Suppressor macrophage (primary cell): ENCODE measurements at regions not wholly inside any gene's neighbourhood (a gene's known extent, or its start where the extent isn't known, plus 50 kb on each side); places are given as distances from the start of the nearest gene placed in this dataset.

Experiments used
- DNase-seq, 4 experiments: peaks; one replicate each; pipeline ENCODE4 v3.0.0-alpha.2; 2020 to 2022

DNA sequence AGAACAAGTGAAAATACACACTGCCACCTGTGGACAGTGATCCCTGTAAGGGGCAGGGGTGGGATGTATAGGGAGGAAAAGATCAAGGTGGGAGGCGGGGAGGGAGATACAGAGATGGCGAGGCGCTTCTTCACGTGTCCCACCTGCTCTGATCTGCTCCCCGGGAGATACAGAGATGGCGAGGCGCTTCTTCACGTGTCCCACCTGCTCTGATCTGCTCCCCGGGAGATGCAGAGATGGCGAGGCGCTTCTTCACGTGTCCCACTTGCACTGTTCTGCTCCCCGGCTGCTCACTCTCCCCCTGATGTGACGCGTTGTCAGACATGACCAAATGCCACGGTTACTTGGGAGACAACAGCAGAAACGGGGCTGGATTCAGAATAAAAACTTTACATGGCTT is 308.3 kb upstream of the SHH start:
- no peak for DNase-seq

DNA sequence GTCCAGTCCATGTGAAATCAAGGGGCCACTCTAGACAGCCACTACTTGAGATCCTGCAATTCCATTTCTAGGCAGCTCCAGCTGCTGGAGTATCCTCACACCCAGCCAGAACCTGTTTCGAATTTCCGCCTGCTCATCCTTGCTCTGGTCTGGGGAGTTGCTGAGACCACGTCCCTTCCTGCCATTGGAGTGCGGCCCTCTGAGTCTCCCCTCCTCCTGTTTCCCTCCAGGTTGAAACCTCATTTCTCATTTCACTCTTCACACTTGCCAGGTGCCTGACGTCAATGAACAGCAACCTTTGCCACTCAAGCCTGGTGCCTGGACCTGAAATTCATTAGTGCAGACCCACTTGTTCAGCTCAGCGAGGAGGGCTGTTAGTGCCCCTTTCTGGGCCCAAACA is 307.5 kb upstream of the SHH start:
- no peak for DNase-seq

DNA sequence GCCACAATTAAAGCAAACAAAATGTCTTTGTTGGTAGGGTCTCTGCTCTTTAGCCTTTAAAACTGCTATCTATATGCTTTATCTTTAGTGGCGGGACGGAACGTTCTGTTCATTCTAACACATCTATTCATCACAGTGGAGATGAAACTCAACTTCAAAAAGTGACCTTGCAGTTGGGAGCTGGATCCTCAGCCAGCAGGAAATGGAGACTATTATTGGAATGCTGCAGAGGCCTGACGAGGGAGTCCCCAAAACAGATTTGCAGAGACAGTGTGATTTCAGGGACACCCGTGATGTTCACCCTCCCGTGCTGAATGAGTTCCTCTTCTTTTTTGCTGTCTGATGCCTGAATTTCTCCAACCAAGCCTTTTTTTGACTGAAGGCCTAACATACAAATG is 306.0 kb upstream of the SHH start:
- no peak for DNase-seq

DNA sequence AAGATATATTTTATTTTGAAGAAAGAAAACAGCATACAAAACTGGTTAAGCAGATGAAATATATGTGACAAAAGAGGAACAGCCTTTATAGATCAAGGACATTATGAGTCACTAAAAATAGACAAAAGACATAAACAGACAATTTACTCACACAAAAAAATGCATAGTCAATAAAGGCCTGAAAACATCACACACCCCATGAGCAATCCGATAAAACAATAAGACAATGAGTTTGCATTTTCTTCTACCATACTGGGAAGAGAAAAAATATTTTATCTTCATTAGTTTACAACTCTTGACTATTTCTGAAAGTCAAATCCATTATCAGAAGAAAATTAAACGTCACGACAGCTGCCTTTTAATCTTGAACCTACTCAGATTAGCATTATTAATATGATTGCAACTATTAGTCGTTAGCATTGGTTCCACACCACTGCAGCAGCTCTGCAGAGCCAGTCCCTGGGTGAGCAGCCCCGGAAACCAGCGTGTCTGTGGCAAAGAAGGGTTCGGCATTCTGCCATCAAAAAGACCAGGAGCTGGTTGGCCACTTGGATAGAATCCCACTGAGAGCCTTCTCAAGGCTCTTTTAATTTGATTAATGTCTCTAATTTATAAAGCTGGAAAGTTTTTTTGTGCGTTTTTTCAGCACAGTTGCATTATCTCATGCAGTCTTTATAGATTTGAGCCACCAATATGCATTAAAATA is 305.4 kb upstream of the SHH start:
- DNase-seq: no peak

DNA sequence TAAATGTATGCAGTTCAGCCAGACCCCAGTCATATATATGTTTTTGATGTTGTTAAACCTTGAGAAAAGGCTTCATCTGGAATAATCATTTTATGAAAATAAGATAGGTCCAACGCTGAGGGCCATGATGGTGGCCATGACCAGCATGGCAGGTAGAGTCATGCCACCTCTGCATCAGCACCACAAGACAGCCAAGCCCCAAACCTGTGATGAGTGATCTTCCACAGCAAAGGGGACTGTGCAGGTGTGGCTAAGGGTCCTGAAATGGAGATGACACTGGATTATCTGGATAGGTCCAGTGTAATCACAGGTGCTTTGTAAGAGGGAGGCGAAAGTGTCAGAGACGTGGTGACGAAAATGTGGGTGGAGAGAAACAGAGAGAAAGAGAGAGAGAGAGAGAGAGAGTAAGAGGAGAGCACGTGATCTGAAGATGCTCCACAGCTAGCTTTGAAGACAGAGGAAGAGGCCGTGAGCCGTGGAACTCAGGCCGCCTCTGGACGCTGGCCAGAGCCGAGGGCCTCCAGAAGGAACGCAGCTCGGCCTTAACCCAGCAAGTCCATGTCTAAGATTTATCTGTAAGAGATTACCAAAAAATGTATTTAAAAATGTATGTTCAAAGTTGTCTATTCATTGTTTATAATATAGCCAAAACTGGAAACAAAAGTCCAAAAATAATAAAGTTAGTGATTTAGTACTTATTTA is 304.4 kb upstream of the SHH start:
- DNase-seq: no peak

DNA sequence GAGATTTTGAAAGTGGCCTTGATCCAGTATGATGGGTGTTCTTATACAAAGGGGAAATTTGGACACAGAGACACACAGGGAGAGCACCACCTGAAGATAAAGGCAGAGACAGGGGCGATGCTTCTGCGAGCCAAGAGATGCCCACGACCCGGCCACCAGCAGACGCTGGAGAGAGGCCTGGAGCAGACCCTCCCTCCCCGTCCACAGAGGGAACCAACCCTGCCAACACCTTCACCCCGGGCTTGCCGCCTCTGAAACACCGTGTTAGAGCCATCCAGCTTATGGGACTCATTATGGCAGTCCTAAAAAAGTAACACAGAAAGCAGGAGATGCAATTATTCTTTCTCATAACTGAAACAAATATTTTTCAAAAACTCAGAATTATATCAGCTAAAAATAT is 303.3 kb upstream of the SHH start:
- no peak for DNase-seq

DNA sequence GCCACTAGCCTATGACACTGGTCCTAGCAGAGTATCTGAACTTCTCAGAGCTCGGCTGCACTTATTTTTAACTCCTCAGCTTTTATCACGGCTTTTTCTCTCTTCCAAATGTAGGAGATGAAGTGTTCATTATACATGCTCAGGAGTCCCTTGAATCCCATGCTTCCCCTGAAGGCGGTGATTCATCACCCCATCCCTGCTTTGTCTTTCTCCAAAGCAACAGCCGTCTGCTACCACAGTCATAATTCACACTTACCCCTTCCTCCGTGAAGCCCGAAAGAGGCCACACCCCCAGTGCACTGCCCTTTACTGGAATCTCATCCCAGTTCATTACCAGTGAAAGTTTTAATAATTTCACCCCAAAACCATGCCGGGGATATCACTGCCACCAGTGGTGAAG is 301.5 kb upstream of the SHH start:
- DNase-seq: no peak

GRCh38 chr7:156109988-156110387 is 297.7 kb upstream of the SHH start:
- no peak for DNase-seq

GRCh38 chr7:156109076-156109475 is 296.8 kb upstream of the SHH start:
- DNase-seq: no peak

DNA sequence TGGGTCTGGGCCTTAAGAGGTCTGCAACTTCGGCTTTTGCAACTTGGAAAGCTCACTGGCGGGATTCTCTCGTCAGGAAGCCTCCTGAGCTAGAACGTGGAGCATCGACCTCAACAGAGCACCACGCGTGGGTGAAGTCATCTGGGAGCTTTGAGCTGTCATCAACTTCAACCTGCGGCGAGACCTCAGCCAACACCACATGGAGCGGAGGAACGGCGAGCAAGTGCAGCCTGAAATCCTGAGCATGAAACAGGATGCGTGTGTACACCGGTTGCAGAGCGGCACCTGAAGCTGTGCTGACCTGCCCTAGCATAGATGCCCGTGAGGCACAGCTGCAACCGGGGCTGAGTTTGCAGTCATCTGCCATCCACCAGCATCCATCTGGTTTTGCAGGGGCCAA is 295.7 kb upstream of the SHH start:
- no peak for DNase-seq

GRCh38 chr7:156106107-156106426 is 293.8 kb upstream of the SHH start:
- no peak for DNase-seq

DNA sequence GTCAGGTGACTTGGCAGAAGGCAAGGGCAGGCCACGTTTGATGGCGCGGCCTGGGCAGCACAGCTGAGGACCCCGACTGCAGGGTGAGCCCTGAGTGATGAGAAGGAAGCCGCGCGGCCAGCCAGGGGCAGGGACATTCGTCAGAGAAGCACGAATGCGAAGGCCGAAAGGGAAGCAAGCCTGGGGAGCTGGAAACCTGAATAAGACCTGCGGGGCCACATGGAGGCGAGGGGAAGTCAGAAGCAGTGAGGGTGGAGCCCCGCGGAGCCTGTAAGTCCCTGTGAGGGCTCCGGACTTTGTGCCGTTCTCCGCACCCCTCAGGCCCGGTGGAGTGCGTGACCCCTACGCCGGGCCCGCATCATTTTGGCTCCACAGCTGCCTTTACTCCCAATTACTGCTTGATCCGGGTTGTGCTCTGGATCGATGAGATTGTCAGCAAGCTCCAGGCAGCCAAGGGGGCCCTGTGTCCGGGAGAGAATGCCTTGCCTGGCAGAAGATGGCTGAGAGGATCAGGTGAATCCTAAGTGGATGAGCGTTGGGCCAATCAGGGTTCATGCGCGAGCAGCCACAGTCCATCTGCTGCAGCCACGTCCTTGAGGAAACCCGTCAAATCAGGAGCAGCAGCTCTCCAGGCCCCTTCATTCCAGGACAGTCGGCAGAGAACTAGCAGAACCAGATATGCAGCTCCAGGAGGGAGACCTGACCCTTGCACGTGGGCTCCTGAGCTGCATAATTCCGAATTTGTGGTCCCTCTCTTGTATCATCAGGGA is 293.3 kb upstream of the SHH start:
- DNase-seq: no peak

DNA sequence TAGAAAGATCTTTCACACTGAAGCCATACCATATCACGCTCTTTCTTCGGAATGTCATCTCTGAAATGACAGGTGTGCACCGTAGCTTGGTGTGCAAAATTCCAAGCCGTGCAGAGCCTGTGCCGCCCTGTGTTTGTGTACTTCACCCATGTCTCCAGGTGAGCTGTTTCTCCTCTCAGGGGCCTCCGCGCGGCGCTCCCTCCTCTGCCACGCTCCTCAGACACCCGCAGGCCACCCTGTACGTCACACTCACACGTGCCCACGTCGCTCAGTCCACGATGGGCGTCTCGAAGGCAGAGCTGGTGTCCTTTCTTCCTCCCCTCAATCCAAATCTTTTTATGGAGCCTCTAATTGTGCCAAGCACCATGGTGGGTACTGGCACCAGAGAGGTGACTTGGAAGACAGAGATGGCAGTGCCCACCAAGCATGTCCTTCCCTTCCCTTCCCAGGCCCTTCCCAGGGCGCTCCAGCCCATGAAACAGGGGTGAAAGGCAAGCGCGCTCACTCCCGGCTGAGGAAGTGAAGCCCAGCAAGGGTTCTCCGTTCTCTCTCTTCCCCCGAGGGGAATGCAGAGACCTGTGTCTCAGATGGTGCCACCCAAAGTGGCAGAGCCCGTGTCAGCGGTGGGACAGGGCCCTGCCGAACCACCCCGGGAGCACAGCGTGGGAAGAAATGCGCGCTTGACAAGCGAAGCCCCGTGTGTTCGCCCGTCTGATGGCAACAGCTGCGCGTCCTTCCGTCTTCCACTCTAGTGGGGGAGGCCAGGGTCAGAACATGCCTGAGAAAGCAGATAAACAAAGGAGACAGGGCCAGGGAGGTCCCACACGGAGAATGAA is 292.5 kb upstream of the SHH start:
- DNase-seq: no peak

DNA sequence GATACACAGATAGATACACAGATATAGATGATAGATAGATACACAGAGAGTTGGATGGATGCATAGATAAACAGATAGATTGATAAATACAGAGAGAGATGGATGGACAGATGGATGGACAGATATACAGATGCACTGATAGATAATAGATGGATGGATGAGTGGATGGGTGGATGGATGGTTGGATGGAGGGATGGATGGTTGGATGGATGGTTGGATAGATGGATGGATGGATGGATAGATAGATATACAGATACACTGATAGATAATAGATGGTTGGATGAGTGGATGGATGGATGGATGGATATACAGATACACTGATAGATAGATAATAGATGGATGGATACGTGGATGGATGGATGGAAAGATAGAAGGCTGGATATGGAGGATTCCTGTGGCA is 290.0 kb upstream of the SHH start:
- DNase-seq: no peak

GRCh38 chr7:156101355-156101754 is 289.1 kb upstream of the SHH start:
- no peak for DNase-seq

GRCh38 chr7:156100086-156100485 is 287.8 kb upstream of the SHH start:
- DNase-seq: no peak

- DNase-seq: no peak
Observed at GRCh38 chr7:156099085-156099484, 286.8 kb upstream of the SHH start.

DNA sequence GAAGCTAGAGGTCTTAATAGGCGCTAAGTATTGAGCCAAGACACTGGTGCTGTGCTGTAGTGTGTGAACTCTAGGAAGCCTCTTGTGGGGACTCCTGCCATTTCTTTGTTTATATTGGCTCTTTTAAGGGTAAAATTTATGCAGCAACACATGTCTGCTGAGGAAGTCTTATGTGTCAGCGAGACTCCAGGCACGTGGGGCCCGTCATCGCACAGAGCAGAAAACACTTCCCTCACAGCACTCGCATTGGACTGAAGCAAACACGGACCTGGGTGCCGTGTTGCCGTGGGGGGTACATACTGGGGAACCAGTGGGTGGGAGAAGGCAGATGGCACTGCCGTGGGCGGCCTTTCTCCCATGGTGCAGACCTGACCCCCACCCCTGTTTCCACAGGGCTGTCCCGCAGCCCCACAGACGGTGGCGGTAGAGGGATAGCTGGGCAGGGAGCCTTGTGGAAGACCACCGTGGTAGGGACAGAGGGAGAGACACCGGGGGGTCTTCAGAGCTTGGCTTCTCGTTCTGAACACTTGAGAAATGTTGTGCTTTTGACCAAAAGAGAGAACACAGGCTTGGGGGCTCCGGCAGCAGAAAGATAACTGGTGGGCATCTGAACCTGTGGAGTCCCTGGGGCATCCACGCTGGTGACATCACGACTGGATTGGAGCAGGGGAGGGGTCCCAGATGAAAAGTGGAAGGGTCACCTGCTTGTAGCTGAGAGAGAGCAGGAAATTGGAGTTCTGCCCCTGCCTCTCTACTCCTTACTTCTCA is 284.7 kb upstream of the SHH start:
- DNase-seq: no peak

- no peak for DNase-seq
Observed at GRCh38 chr7:156095908-156096539, 283.8 kb upstream of the SHH start.

DNA sequence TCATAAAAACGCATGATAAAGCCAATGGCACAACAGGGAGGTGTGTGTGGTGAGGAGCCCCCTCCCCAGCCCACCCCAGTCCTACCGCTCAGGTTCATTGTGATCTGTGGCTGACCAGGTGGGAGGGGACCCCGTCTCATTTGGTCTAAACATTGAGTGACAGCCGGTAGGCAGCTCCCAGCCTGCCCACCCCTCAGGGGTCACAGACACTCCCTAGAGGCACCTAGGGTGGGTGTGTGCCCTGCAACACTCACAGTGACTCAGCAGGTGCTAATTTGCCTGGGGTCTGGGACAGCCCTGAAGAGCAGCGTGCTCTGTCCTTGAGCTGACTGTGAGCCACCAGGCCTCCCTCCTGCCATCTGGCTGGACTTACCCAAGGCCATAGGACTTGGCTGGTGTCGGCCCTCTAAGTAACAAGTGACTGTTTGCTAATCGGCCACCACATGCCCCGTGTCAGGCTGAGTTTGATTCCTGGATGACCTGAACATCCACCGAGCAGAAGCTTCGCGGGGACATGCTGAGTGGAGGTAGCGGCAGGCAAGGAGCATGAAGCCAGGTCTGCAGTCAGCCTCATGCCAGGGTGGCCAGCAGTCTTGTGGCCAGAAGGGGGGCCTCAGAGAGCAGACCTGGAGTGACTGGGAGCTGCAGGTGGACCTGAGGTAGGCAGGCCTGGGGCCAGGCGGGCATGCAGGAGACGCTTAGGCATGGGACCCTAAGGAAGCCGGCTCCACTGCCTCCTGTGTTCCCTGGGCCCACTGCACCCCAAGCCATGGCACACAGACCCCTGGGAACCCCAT is 282.3 kb upstream of the SHH start:
- DNase-seq: no peak

DNA sequence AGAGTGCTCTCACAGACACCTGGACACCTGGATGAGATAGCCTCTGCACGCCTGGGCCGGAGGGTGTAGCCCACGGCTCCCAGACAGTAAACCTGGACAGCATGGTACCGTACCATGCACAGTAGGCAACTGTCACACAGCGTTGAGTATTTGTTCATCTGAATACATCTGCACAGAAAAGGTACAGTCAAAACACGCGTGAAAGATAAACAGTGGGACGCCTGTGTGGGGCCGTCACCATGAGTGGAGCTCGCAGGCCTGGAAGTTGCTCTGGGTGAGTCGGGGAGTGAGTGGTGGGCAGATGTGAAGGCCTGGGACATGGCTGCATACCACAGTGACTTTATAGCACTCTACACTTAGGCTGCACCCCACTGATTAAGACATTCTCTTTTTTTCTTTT is 280.0 kb upstream of the SHH start:
- DNase-seq: no peak
